GM12878 (cell line): ENCODE measurements at regions not wholly inside any gene's neighbourhood (a gene's known extent, or its start where the extent isn't known, plus 50 kb on each side); places are given as distances from the start of the nearest gene placed in this dataset.

ENCODE experiments used
- ATAC-seq: fragments of 200-7000 bp; cut with Tn5 transposase; 3 replicates; pipeline ENCODE4 v1.9.1; 2020; ENCODE audit warnings: mild to moderate bottlenecking, moderate library complexity
- BruUV-seq: library from RNA; stranded (reverse); fragments of 400-500 nt; replicated peaks from 2 replicates; lab custom pipeline; 2021; lab: Mats Ljungman, UMichigan
- CTCF ChIA-PET: fragments of 300-600 bp; sonication (Branson Sonifier 250); formaldehyde crosslinking; extraction: SDS; loops from one replicate; lab custom pipeline; 2021; ENCODE audit warnings: inconsistent platforms; lab: Yijun Ruan, JAX
- POLR2A ChIA-PET: fragments of 350-600 bp; formaldehyde crosslinking; extraction: SDS; loops from one replicate; lab custom pipeline; 2021; ENCODE audit warnings: inconsistent platforms; lab: Charles Lee
- RAD21 ChIA-PET: fragments of 300-600 bp; sonication (Branson Sonifier 250); formaldehyde crosslinking; loops from one replicate; lab custom pipeline; 2023; ENCODE audit warnings: antibody characterized with exemption; ENCODE audit not compliant: unreplicated experiment; lab: Charles Lee
- SMC1A ChIA-PET: fragments of 300-600 bp; sonication (Branson Sonifier 250); formaldehyde crosslinking; loops from one replicate; lab custom pipeline; 2023; ENCODE audit not compliant: unreplicated experiment, uncharacterized antibody; lab: Charles Lee
- DNase-seq: peaks from one replicate; pipeline ENCODE4 v3.0.0-alpha.2; 2011; ENCODE audit warnings: low read depth, low spot score
- FAIRE-seq: peaks from 3 replicates; lab custom pipeline; 2011; peaks lifted over from hg19 to GRCh38; lab: Jason Lieb, UNC
- H2AFZ ChIP-seq: 2 replicates; pipeline ENCODE4 v1.6.0; 2011; ENCODE audit warnings: low read depth, low read length, control low read depth; ENCODE audit not compliant: control insufficient read depth
- H3K27ac ChIP-seq: 2 replicates; pipeline ENCODE4 v1.5.1; 2011; ENCODE audit warnings: control low read depth; ENCODE audit not compliant: control insufficient read depth, insufficient read depth
- H3K27me3 ChIP-seq, 2 experiments: replicated peaks in 1 of 2; 2 replicates each; pipeline versions ENCODE4 v1.6.0 to v1.6.1; 2011; ENCODE audit warnings: low read length in 1 of 2; ENCODE audit not compliant: control insufficient read depth in 2 of 2, insufficient read depth in 2 of 2
- H3K36me3 ChIP-seq, 2 experiments: 2 replicates each; pipeline ENCODE4 v1.5.1; 2011; ENCODE audit warnings: low read length in 1 of 2; ENCODE audit not compliant: control insufficient read depth in 2 of 2, insufficient read depth in 2 of 2
- H3K4me1 ChIP-seq: 2 replicates; pipeline ENCODE4 v1.6.1; 2011; ENCODE audit warnings: mild to moderate bottlenecking, low read length, moderate library complexity, mixed read lengths; ENCODE audit not compliant: control insufficient read depth, insufficient read depth
- H3K4me2 ChIP-seq: 2 replicates; pipeline ENCODE4 v1.6.0; 2011; ENCODE audit warnings: control low read depth; ENCODE audit not compliant: control insufficient read depth, insufficient read depth
- H3K4me3 ChIP-seq: fragments of 200-600 bp; sonication (generic); 2 replicates; pipeline ENCODE4 v1.5.1; 2016
- H3K79me2 ChIP-seq: 2 replicates; pipeline ENCODE4 v1.6.0; 2011; ENCODE audit warnings: low read length; ENCODE audit not compliant: control insufficient read depth, insufficient read depth
- H3K9ac ChIP-seq: 2 replicates; pipeline ENCODE4 v1.8.0; 2011; ENCODE audit warnings: low read length, control low read depth, mixed read lengths; ENCODE audit not compliant: control insufficient read depth, insufficient read depth
- H3K9me3 ChIP-seq: replicated peaks from 3 replicates; pipeline ENCODE4 v1.5.1; 2011; ENCODE audit warnings: mild to moderate bottlenecking, low read length; ENCODE audit not compliant: control insufficient read depth, insufficient read depth
- H4K20me1 ChIP-seq: 2 replicates; pipeline ENCODE4 v1.6.0; 2011; ENCODE audit not compliant: control insufficient read depth, insufficient read depth
- CTCF ChIP-seq, 3 experiments: IDR thresholded peaks in 2 of 3; conservative IDR thresholded peaks in 1 of 3; 2 replicates each; pipeline ENCODE4 v1.5.1; 2011; ENCODE audit warnings: low read depth in 3 of 3, low read length in 3 of 3, mild to moderate bottlenecking in 3 of 3, control low read depth in 2 of 3, moderate library complexity in 2 of 3, inconsistent platforms in 1 of 3, mixed read lengths in 1 of 3; ENCODE audit not compliant: control insufficient read depth in 2 of 3, insufficient read depth in 1 of 3; ENCODE audit errors: extremely low read depth in 1 of 3
- E4F1 ChIP-seq: fragments of 450-650 bp; IDR thresholded peaks from 2 replicates; pipeline ENCODE4 v1.6.1; 2018; ENCODE audit warnings: borderline replicate concordance, mild to moderate bottlenecking; ENCODE audit not compliant: partially characterized antibody
- MAX ChIP-seq: IDR thresholded peaks from 2 replicates; pipeline ENCODE4 v1.6.1; 2012; ENCODE audit warnings: low read depth, low read length, improper control_type of control experiment
- NFYB ChIP-seq: IDR thresholded peaks from 2 replicates; pipeline ENCODE4 v1.6.1; 2011; ENCODE audit warnings: low read depth, mild to moderate bottlenecking, low read length, improper control_type of control experiment, moderate library complexity; ENCODE audit not compliant: insufficient read depth
- PAX8 ChIP-seq: fragments of 450-650 bp; IDR thresholded peaks from 2 replicates; pipeline ENCODE4 v1.6.1; 2017; ENCODE audit warnings: mild to moderate bottlenecking, moderate library complexity
- RAD51 ChIP-seq: fragments of 450-650 bp; IDR thresholded peaks from 2 replicates; pipeline ENCODE4 v1.6.1; 2016; ENCODE audit warnings: moderate library complexity, mild to moderate bottlenecking, inconsistent platforms
- SKIL ChIP-seq: fragments of 450-650 bp; IDR thresholded peaks from 2 replicates; pipeline ENCODE4 v1.6.1; 2017; ENCODE audit warnings: mild to moderate bottlenecking, low read depth, inconsistent platforms; ENCODE audit not compliant: poor library complexity, severe bottlenecking
- TBL1XR1 ChIP-seq: IDR thresholded peaks from 2 replicates; pipeline ENCODE4 v1.6.1; 2012; ENCODE audit warnings: low read depth, low read length, improper control_type of control experiment
- WGBS: methylation state at CpG from one replicate; pipeline ENCODE4 v1.1.6; 2016; ENCODE audit warnings: low lambda C conversion rate; ENCODE audit not compliant: insufficient replicate concordance, insufficient coverage; ENCODE audit errors: missing lambda C conversion rate; 5-methylcytosine and 5-hydroxymethylcytosine counted together
- in situ Hi-C: fragments of 300-500 bp; cut with MboI; formaldehyde crosslinking; loops from 9 replicates; pipeline ENCODE4 v1.14.3; 2018; ENCODE audit warnings: mixed read lengths
- intact Hi-C: fragments of 100-400 bp; cut with micrococcal nuclease; formaldehyde crosslinking; loops from one replicate; pipeline ENCODE4 v1.14.2; 2022; ENCODE audit not compliant: unreplicated experiment

GRCh38 chr4:156111686-156112085, 158.0 kb upstream of the CTSO start (continued):
- TF ChIP-seq SKIL: no peak
- TF ChIP-seq NFYB: no peak
- TF ChIP-seq TBL1XR1: no peak
- TF ChIP-seq RAD51: no peak

GRCh38 chr4:156109943-156110900, 156.6 kb upstream of the CTSO start:
- Histone ChIP-seq H3K4me3 (no peak overlapping the region), H4K20me1 (no peaks in the 10 kb centered on the region), H3K79me2 (no peaks in the 10 kb centered on the region), H3K9ac (no peak overlapping the region), H3K9me3 (no peaks in the 10 kb centered on the region), H2AFZ (no peak overlapping the region), H3K36me3 (no peaks in the 10 kb centered on the region), H3K4me2 (no peak overlapping the region), H3K27ac (no peak overlapping the region), H3K27me3 (no peaks in the 10 kb centered on the region), H3K4me1 (no peaks in the 10 kb centered on the region)
- ChIA-PET POLR2A (no interaction called here), SMC1A (no interaction called here), CTCF (interaction anchor here (1.0 to 1.1 kb wide), 2 partner anchors 8 to 25 kb away, joined by 3 read pairs; no protein-coding TSS in a partner anchor), RAD21 (no interaction called here)
- DNase-seq (no peak), FAIRE-seq (no peak), ATAC-seq (peak; percentile 69)
- BruUV-seq: no TSS peak
- intact Hi-C loops (loop anchor here (10.0 kb wide), 1 partner anchor 855 kb away; no protein-coding TSS in a partner anchor), in situ Hi-C loops (no loop called here)
- peak in 2 of 3 experiments; percentile 23 to 40; a peak in 2 of 6 replicates for TF ChIP-seq CTCF (IDR thresholded peaks at IDR 0.05 in 2 of 3, conservative IDR thresholded peaks at IDR 0.05 in 1 of 3; ENCODE audit: control insufficient read depth in 2 of 3, extremely low read depth in 1 of 3, insufficient read depth in 1 of 3, low read depth in 3 of 3, low read length in 3 of 3)
- TF ChIP-seq PAX8: no peak
- TF ChIP-seq MAX: no peak
- TF ChIP-seq E4F1: no peak
- WGBS: 17% methylated on average over 11 of the region's 11 CpGs
